Right renal pelvis (tissue), 4 donors: ENCODE measurements at regions not wholly inside any gene's neighbourhood (a gene's known extent, or its start where the extent isn't known, plus 50 kb on each side); places are given as distances from the start of the nearest gene placed in this dataset.

ENCODE experiments used
- DNase-seq, 4 donors: peaks; one replicate each; pipeline ENCODE4 v3.0.0-alpha.2; 2013; ENCODE audit warnings: low read depth in 4 of 4, low spot score in 3 of 4, missing footprints in 1 of 4

DNA sequence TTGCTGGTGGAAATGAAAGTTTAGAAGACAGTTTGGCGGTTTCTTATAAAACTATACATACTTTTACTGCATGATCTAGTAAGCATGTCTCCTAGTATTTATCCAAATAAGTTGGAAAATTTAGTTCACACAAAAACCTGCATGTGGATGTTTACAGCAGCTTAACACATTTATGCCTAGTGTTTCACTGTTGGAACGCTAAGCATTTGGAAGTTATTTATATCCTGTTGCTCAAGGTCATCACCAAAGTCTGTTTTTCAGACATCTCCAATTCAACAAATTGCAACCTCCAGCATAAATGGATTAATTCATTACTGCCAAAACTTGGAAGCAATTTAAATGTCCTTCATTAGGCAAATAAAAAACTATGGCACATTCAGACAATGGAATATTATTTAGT lies 461.8 kb downstream of the SUCLA2 start:
- DNase-seq = no peak

DNA sequence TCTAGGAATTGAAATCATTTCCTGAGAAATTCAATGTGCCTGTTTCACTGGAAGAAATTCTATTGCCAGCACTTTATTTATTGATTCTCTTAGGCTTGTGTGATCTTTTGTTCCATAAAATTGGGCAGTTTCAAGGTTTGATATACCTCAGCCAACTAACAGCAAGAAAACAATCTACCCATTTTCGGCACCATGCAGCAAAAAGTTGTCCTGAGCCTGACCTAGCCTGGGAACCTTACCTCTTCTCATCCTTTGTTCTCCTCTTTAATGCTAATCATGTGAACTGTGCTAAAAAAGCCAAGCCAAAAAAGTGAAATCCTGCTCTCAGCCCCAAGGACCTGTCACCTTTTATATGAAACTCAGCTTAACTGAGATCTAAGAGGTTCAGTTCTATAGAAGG lies 477.3 kb downstream of the SUCLA2 start:
- no peak for DNase-seq

- DNase-seq = no peak
Measured at GRCh38 chr13:47521890-47522487, 479.1 kb downstream of the SUCLA2 start.

DNA sequence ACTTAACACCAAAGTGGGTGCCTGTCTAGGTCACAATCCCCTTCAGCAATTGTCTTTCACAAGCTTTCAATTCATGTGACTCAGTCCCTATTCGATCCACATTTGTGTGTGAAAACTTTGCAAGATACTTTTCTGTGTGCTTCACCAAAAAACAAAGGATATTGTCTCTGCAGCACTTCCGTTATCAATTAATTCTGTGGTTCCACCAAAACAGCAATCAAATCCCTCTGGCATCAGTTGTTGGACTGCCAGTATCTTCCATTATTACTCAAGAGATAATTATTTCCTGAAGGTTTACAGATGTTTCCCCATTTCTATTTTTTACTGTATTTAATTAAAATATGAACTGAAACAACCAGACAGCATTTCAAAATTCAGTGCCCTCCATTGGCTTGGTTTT lies 481.4 kb downstream of the SUCLA2 start:
- no peak for DNase-seq

- no peak for DNase-seq
Measured at GRCh38 chr13:47518530-47518929, 482.5 kb downstream of the SUCLA2 start.

- DNase-seq = no peak
Measured at GRCh38 chr13:47511647-47512046, 489.4 kb downstream of the SUCLA2 start.

DNA sequence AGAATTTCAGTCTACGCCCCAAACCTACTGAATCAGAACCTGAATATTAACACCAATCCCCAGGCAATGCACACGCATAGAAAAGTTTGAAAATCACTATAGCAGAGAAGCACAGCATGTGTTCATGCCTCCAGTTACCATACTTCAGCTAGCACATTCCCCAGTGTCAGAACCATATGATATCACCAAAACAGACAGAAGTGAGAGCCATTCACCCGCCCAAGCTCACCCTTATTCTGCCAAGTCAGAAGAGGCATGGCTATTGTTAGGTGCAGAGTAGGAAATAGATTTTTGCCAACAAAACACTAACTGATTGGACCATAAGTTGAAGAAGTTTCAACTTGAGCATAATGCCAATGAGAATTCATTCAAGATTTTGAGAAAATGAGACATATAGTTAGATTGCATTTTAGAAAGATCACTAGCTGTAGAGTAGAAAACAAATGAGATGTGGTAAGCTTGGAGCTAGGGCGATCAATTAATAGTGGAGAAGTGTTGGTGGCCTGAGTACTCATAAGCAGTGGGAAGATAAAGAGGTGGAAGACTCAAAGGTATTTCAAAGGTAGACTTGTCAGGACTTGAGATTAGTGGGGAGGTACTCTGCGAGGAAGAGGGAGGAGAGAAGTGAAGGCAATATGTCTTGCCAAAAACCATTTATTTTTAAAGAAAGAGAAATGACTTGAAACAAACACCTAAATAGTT lies 492.4 kb downstream of the SUCLA2 start:
- no peak for DNase-seq

DNA sequence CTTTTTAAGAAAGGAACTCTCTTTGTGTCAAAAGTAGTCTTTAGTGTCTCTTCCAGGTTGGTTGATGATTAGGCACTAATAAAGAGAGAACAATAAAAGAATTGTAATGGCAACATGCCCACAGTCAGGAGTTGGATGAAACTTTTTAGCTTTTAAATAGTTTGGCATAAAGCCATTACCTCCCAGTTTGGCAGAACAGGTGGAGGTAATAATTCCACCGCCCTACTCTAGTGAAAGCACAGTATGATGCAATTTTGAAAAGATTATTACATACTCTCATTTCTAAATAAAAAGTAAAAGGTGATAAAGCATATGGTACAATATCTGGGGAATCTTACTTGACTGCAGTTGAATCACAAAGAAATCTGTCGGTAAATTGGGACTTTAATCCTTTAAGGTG lies 497.6 kb downstream of the SUCLA2 start:
- no peak for DNase-seq

DNA sequence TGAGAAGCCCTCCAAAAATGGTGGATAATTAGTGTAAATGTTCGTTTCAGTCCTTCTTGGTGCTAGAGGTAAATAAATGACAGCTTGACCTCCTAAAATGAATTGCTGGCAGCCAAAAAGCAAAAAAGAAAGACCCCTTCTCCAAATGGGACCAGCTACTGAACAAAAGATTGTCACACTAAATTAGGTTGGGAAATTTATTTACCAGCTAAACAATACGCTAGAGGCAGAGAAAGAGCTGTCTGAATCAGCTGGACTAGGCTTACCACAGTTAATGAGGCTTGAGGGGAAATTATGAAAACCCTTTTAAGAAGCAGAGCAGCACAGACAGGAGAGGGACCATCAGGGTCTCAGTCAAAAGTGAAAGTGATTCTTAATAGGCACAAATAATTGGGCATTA lies 498.9 kb downstream of the SUCLA2 start:
- no peak for DNase-seq

GRCh38 chr13:47499358-47500150 lies 501.5 kb downstream of the SUCLA2 start:
- DNase-seq = no peak

DNA sequence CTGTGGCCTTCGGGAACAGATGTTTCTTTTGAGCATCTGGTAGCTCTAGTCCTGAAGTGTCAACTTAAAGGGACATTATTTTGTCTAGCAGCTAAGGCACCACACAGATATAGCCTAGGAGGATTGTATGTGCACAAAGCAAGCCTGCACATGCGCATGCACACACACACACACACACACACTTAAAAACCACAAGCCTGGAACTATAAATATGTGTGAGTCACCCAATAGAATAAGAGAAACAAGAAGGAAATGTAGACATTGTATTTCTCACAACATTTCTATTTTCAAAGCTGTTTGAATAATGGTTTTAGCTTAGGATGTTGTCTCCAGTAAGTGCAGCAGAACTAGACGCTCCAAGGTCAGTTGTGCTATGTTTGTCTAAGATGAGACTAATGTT lies 516.5 kb downstream of the SUCLA2 start:
- DNase-seq = no peak

DNA sequence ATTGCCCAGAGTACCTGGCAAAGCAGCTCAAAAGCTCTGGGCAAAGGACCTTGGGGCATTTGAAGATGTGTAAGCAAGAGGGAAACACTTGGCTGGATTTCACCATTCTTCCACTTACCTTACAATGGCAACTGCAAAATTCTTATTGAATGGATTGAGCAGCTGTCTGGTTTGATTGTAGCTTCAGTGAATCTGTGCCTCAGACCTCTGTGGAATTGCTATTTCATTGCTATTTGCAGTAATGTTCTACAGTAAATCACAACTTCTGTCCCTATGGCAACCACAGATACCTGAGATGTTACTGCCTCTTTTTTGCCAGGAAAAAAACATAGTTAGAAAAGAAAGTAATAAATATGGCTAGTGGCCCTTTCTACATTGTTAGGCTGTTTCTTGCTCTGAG lies 519.5 kb downstream of the SUCLA2 start:
- DNase-seq = no peak

DNA sequence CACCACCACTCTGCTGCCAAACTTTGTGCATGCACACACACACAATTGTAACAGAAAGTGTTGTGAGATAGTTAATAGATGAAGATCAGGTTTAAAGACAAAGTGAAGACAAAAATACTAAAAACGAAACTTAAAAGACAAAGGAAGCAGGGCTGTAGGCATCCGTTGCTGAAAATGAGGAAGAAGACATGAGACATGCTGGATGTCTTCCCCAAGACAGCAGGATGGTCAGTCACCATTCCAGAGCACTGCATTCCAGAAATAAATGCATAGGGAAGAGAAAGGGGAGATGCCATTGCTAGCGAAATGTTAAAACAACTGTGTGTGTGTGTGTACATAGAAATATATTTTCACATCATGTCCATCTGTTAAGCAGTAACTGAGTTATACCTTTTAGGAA lies 520.1 kb downstream of the SUCLA2 start:
- no peak for DNase-seq

DNA sequence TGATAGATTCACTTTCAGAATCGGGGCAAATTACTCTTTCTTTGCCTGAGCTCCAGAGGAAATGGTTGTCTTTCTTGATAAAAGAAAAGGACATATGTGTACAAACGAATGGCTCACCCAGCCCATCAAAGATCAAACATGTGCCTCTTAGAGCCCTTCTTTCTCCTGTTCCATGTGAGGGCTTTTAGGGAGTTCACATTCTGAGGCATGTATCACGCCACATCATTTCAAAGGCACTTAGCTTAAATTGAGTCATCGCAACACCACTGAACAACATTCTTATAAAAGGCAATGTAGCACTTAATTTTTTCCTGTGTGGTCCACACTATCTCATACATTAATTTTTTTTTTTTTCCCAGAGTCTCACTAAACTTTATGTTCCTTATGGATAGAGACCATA lies 521.0 kb downstream of the SUCLA2 start:
- no peak for DNase-seq

GRCh38 chr13:47478985-47479384 lies 522.1 kb downstream of the SUCLA2 start:
- DNase-seq = no peak

DNA sequence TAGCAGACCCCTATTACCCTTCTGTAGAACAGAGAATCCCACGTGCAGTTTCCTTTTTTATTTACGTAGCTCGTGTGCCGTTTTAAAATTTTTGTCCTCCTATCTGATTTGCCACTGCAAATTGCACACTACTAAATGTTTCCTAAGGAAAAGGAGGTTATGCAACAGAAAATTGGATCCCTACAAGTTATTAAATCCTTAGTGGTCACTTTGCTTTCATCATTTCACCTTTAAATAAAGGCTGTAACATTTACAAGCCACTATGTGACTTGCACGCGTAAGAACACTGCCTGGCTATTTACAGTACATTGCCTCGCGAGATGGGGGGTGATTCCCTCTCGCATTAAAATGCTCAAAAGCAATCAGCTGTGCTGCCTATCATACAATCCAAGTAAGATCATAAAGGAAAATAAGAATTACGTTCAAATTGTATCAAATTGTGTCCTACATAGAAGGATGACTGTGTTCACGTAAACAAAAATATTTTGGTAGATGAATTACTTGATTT lies 525.6 kb downstream of the SUCLA2 start:
- DNase-seq = no peak

DNA sequence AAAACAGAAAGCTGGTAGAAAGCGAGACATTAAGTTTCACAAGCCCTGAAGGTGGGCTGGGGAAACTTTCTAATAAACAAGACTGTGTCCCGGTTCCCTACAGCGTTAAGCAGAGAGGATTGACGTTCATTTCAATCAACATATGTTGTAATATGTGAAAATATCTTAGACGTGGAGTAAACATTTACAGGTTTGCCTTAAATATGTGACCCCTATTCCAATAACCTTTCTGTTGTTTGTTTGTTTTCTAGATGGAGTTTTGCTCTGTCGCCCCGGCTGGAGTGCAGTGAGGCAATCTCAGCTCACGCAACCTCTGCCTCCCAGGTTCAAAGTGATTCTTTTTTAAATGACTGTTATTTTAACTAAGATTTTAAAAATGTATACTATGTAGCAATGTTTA lies 526.2 kb downstream of the SUCLA2 start:
- no peak for DNase-seq

DNA sequence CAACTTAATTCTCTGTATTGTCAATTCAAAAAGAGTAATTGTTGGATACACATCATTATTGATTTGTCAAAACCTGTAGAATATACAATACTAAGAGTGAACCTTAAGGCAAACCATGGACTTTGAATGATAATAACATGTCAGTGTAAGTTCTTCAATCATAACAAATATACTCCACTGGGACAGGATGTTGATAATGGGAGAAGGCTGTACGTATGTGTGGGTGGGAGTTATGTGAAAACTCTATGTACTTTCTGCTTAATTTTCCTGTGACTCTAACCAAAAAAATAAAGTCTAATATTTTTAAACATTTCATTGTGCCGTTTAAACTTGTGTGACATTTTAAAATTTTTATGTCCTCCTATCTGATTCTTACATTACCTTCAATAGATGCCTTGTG lies 526.7 kb downstream of the SUCLA2 start:
- no peak for DNase-seq

DNA sequence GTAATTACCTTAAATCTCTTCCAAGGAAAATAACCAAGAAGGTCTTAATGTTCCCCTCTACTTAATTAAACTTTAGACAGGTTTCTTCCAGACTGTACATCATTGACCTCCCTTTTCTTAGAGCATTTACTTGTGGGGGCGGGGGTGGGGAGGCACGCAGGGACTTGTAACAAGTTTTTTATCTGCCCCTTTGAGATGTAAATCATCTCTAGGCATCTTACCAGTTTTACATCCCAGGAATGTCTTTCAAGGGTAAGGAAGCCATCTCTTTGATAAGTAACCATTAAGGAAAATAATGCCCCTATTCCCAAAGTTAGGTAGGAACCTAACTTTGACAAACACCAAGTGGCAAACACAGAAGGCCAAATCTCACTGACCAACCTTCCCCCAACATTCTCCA lies 528.6 kb downstream of the SUCLA2 start:
- no peak for DNase-seq

DNA sequence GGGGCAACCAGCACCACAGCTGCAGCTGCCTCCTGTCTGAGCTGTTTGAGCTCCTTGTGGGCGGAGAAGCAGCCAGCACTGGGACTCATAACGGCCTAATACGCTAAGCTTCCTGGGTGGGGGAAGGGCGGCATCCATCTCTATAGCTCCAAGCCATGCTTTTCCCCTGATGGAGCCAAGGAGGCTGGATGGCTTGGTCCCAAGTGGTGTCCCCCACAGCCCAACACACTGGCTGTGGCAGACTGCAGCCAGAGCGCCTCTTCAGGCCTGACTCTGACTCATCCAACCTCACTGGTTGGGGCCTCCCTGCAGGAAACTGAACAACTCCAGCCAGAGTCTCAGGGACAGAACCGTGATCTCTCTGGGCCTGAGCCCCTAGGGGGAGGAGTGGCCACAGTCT lies 537.3 kb downstream of the SUCLA2 start:
- no peak for DNase-seq

- DNase-seq = no peak
Measured at GRCh38 chr13:47463002-47463401, 538.1 kb downstream of the SUCLA2 start.

DNA sequence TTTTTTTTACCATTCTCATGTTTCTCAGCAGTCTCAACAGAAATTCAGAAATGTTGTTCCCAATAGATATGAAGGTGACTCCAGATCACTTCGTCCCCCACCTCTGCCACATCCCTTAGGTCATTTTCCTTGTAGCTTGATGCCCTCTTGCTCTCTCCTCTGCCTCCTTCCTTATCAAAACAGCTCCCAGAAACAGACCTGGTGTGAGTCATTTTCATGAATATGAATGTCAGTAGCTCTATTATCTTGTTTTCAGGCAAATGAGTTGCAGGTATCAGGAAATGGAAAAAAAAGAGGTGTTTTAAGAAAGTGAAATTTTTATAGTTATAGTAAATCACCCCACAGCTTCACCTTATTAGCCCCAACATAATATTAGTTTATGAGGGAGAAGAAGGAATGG lies 539.3 kb downstream of the SUCLA2 start:
- DNase-seq = no peak
